Suprapubic skin (tissue), 4 donors: ENCODE measurements at regions not wholly inside any gene's neighbourhood (a gene's known extent, or its start where the extent isn't known, plus 50 kb on each side); places are given as distances from the start of the nearest gene placed in this dataset.

Source experiments
- CTCF ChIP-seq, 2 donors: fragments of 200-600 bp in 1 of 2; fragments of 450-650 bp in 1 of 2; sonication (generic) in 1 of 2; IDR thresholded peaks; one replicate each; pipeline ENCODE4 v1.5.1; 2016 to 2019; ENCODE audit warnings: antibody characterized with exemption in 2 of 2, mild to moderate bottlenecking in 1 of 2, moderate library complexity in 1 of 2
- EP300 ChIP-seq: sonication (generic); formaldehyde crosslinking; IDR thresholded peaks from one replicate; pipeline ENCODE4 v1.6.1; 2017; ENCODE audit warnings: antibody characterized with exemption
- POLR2A ChIP-seq, 2 donors: fragments of 450-650 bp; IDR thresholded peaks; one replicate each; pipeline ENCODE4 v1.6.1; 2017; ENCODE audit warnings: antibody characterized with exemption in 2 of 2, mild to moderate bottlenecking in 2 of 2, moderate library complexity in 2 of 2
- POLR2AphosphoS5 ChIP-seq, 3 donors: sonication (generic); formaldehyde crosslinking; IDR thresholded peaks; one replicate each; pipeline ENCODE4 v1.6.1; 2017; ENCODE audit warnings: antibody characterized with exemption in 3 of 3

GRCh38 chr13:39170711-39171110 is 132.5 kb downstream of the NHLRC3 start:
- TF ChIP-seq POLR2AphosphoS5 (IDR thresholded peaks at IDR 0.05) (no peak), CTCF (IDR thresholded peaks at IDR 0.05) (no peak), POLR2A (IDR thresholded peaks at IDR 0.05) (no peak), EP300 (no peak)
